CD4-positive, alpha-beta memory T cell (primary cell): ENCODE measurements at regions not wholly inside any gene's neighbourhood (a gene's known extent, or its start where the extent isn't known, plus 50 kb on each side); places are given as distances from the start of the nearest gene placed in this dataset.

Experiments
- CTCF ChIA-PET: fragments of 350-600 bp; sonication (Branson Sonifier 250); formaldehyde crosslinking; loops from one replicate; lab custom pipeline; 2021; ENCODE audit warnings: inconsistent platforms; ENCODE audit not compliant: partially characterized antibody; lab: Charles Lee
- POLR2A ChIA-PET: fragments of 350-600 bp; sonication (Branson Sonifier 250); formaldehyde crosslinking; loops from one replicate; lab custom pipeline; 2021; ENCODE audit not compliant: partially characterized antibody; lab: Charles Lee
- DNase-seq, 5 donors: peaks; one replicate each; pipeline versions ENCODE4 v3.0.0 to v3.0.0-alpha.2; 2020 to 2022; ENCODE audit warnings: mixed read lengths in 1 of 5
- H3K27ac ChIP-seq: one replicate; pipeline ENCODE4 v1.7.0; 2013; ENCODE audit warnings: low read depth, low read length
- H3K27me3 ChIP-seq: 2 replicates; pipeline ENCODE4 v1.7.0; 2013; ENCODE audit warnings: mild to moderate bottlenecking, low read length, moderate library complexity; ENCODE audit not compliant: insufficient read depth
- H3K36me3 ChIP-seq: 2 replicates; pipeline ENCODE4 v1.7.0; 2013; ENCODE audit warnings: mild to moderate bottlenecking, low read length, moderate library complexity; ENCODE audit not compliant: insufficient read depth
- H3K4me1 ChIP-seq: 2 replicates; pipeline ENCODE4 v1.7.0; 2013; ENCODE audit warnings: mild to moderate bottlenecking, low read length, moderate library complexity; ENCODE audit not compliant: insufficient read depth
- H3K4me3 ChIP-seq, 2 donors: one replicate each; pipeline ENCODE4 v1.7.0; 2013; ENCODE audit warnings: low read length in 2 of 2, mild to moderate bottlenecking in 1 of 2
- H3K9me3 ChIP-seq, 2 donors: one replicate each; pipeline ENCODE4 v1.7.0; 2013; ENCODE audit warnings: low read length in 2 of 2, control low read depth in 1 of 2; ENCODE audit not compliant: control insufficient read depth in 1 of 2
- H3K27ac Mint-ChIP-seq, 7 donors: one replicate each; pipeline ENCODE4 v1.8.0; 2020 to 2021; ENCODE audit warnings: mixed read lengths in 7 of 7, mild to moderate bottlenecking in 6 of 7, inconsistent platforms in 3 of 7, moderate library complexity in 3 of 7
- H3K27me3 Mint-ChIP-seq, 2 donors: one replicate each; pipeline ENCODE4 v1.8.0; 2020 to 2021; ENCODE audit warnings: mixed read lengths in 2 of 2
- H3K36me3 Mint-ChIP-seq, 2 donors: one replicate each; pipeline ENCODE4 v1.8.0; 2020 to 2021; ENCODE audit warnings: mixed read lengths in 2 of 2, inconsistent platforms in 1 of 2, mild to moderate bottlenecking in 1 of 2
- H3K4me1 Mint-ChIP-seq, 4 donors: one replicate each; pipeline ENCODE4 v1.8.0; 2020 to 2021; ENCODE audit warnings: mixed read lengths in 4 of 4, mild to moderate bottlenecking in 1 of 4
- H3K4me3 Mint-ChIP-seq, 8 donors: one replicate each; pipeline ENCODE4 v1.8.0; 2020 to 2021; ENCODE audit warnings: mixed read lengths in 8 of 8, mild to moderate bottlenecking in 7 of 8, moderate library complexity in 6 of 8, inconsistent platforms in 3 of 8
- H3K9me3 Mint-ChIP-seq, 8 donors: one replicate each; pipeline ENCODE4 v1.8.0; 2020 to 2021; ENCODE audit warnings: mixed read lengths in 8 of 8, mild to moderate bottlenecking in 5 of 8, inconsistent platforms in 3 of 8, moderate library complexity in 1 of 8
- intact Hi-C: fragments of 100-400 bp; cut with micrococcal nuclease; formaldehyde crosslinking; loops from one replicate; pipeline ENCODE4 v1.15.1; 2023

- H3K4me1 Mint-ChIP-seq: no peaks in the 10 kb centered on the region
- H3K4me1 ChIP-seq: no peaks in the 10 kb centered on the region
- H3K27ac ChIP-seq: no peak overlapping the region
- CTCF ChIA-PET: no interaction called here
- no peak for DNase-seq
- H3K36me3 ChIP-seq: no peaks in the 10 kb centered on the region
- intact Hi-C loops: no loop called here
- no peaks in the 10 kb centered on the region for H3K27me3 ChIP-seq
- H3K9me3 ChIP-seq: no peaks in the 10 kb centered on the region
- no peak overlapping the region for H3K4me3 Mint-ChIP-seq
- POLR2A ChIA-PET: no interaction called here
- H3K36me3 Mint-ChIP-seq: no peaks in the 10 kb centered on the region
- no peak overlapping the region for H3K4me3 ChIP-seq
- H3K27ac Mint-ChIP-seq: no peak overlapping the region
- H3K27me3 Mint-ChIP-seq: no peaks in the 10 kb centered on the region
- peaks cover 0 to 16% (median 12%) of the 10 kb centered on the region in 8 donors for H3K9me3 Mint-ChIP-seq
These were observed 338.1 kb downstream of the PRELID2 start for GRCh38 chr5:145497052-145497451.

GRCh38 chr5:145495741-145496140 lies 339.4 kb downstream of the PRELID2 start:
- Mint-ChIP-seq H3K36me3 (no peaks in the 10 kb centered on the region), H3K9me3 (peaks cover 0 to 15% (median 11%) of the 10 kb centered on the region in 8 donors), H3K27ac (no peak overlapping the region), H3K4me3 (no peak overlapping the region), H3K27me3 (no peaks in the 10 kb centered on the region), H3K4me1 (no peaks in the 10 kb centered on the region)
- H3K36me3 ChIP-seq: no peaks in the 10 kb centered on the region
- no peak overlapping the region for H3K4me3 ChIP-seq
- ChIA-PET POLR2A (interaction anchor here (0.7 kb wide), 1 partner anchor 9 kb away, joined by 3 read pairs; no protein-coding TSS in a partner anchor), CTCF (no interaction called here)
- no peaks in the 10 kb centered on the region for H3K9me3 ChIP-seq
- H3K27me3 ChIP-seq: no peaks in the 10 kb centered on the region
- no peak for DNase-seq
- no peak overlapping the region for H3K27ac ChIP-seq
- intact Hi-C loops: no loop called here
- no peaks in the 10 kb centered on the region for H3K4me1 ChIP-seq

DNA sequence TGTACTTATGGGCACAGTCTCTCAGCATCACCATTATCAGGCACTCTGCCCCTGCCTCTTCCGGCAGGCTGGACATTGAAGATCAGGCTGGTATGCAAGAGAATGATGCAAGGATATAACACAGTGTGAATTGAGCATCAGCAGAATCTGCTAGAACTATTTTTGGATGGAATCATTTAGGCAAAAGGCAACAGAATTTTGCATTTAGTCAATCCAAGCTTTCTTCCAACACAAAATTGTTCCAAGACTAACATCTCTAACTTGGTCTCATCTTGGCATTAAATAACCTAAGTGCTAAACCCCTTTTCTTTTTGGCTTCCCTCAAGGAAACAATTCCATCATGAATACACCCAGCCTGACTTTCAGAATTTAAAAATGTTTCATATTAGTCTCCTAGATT lies 339.9 kb downstream of the PRELID2 start:
- ChIA-PET CTCF (no interaction called here), POLR2A (no interaction called here)
- no peaks in the 10 kb centered on the region for H3K36me3 Mint-ChIP-seq
- DNase-seq: no peak
- intact Hi-C loops: no loop called here
- H3K27ac Mint-ChIP-seq: no peak overlapping the region
- no peaks in the 10 kb centered on the region for H3K4me1 ChIP-seq
- no peaks in the 10 kb centered on the region for H3K9me3 ChIP-seq
- peaks cover 0 to 15% (median 11%) of the 10 kb centered on the region in 8 donors for H3K9me3 Mint-ChIP-seq
- no peaks in the 10 kb centered on the region for H3K27me3 Mint-ChIP-seq
- no peak overlapping the region for H3K4me3 Mint-ChIP-seq
- no peaks in the 10 kb centered on the region for H3K36me3 ChIP-seq
- H3K27ac ChIP-seq: no peak overlapping the region
- H3K27me3 ChIP-seq: no peaks in the 10 kb centered on the region
- no peaks in the 10 kb centered on the region for H3K4me1 Mint-ChIP-seq
- no peak overlapping the region for H3K4me3 ChIP-seq

DNA sequence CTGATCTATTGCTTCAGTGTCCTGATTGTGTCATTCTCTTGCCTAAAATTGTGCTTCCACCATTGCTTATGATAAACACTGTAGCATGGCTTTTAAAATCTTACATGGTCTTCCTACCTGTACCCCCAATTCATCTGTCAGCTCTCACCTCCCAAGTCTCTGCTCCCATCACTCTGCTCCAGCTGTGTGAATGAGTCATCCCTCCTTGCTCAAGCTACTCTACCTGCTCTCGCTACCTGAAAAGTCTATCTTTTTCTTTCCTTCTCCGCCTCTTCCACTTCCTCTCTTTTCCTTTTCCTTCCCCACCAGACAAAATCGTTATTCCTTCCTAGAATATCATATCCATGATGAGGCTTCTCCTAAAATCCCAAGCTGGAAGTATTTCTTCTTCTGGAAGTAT lies 341.7 kb downstream of the PRELID2 start:
- Mint-ChIP-seq H3K4me3 (no peak overlapping the region), H3K27me3 (no peaks in the 10 kb centered on the region), H3K9me3 (peaks cover 0 to 18% (median 6%) of the 10 kb centered on the region in 8 donors), H3K36me3 (no peaks in the 10 kb centered on the region), H3K4me1 (no peaks in the 10 kb centered on the region), H3K27ac (no peak overlapping the region)
- no peak overlapping the region for H3K27ac ChIP-seq
- H3K9me3 ChIP-seq: no peaks in the 10 kb centered on the region
- no peaks in the 10 kb centered on the region for H3K36me3 ChIP-seq
- intact Hi-C loops: no loop called here
- H3K4me3 ChIP-seq: no peak overlapping the region
- H3K27me3 ChIP-seq: no peaks in the 10 kb centered on the region
- H3K4me1 ChIP-seq: no peaks in the 10 kb centered on the region
- DNase-seq: no peak
- POLR2A ChIA-PET: no interaction called here
- CTCF ChIA-PET: no interaction called here

- no peak overlapping the region for H3K4me3 ChIP-seq
- Mint-ChIP-seq H3K27me3 (no peaks in the 10 kb centered on the region), H3K4me1 (no peaks in the 10 kb centered on the region), H3K36me3 (no peaks in the 10 kb centered on the region), H3K27ac (no peak overlapping the region), H3K9me3 (peaks cover 0 to 12% (median 5%) of the 10 kb centered on the region in 8 donors), H3K4me3 (no peak overlapping the region)
- no peaks in the 10 kb centered on the region for H3K9me3 ChIP-seq
- no peaks in the 10 kb centered on the region for H3K27me3 ChIP-seq
- H3K27ac ChIP-seq: no peak overlapping the region
- ChIA-PET CTCF (no interaction called here), POLR2A (no interaction called here)
- DNase-seq: no peak
- no peaks in the 10 kb centered on the region for H3K4me1 ChIP-seq
- no peaks in the 10 kb centered on the region for H3K36me3 ChIP-seq
- intact Hi-C loops: no loop called here
These were observed 345.6 kb downstream of the PRELID2 start for GRCh38 chr5:145489516-145489915.

DNA sequence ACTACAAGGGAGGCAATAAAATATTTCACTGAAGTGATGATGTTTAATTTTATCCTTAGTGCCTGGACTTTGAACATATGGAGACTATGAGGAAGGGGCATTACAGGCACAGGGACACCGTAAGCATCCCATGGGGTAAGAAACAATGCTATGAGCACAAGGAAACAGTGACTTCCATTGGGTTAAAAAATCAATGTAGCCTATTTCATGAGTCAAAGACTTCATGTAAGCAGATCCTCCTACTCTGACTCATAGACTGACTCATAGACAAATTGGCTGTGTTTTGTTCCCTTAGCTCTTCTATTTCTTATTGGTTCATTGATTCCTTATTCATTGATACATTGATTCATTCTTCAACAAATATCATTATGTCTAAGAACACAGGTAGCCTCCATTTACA lies 351.0 kb downstream of the PRELID2 start:
- intact Hi-C loops: no loop called here
- POLR2A ChIA-PET: no interaction called here
- no peaks in the 10 kb centered on the region for H3K27me3 ChIP-seq
- no peaks in the 10 kb centered on the region for H3K36me3 ChIP-seq
- H3K27ac Mint-ChIP-seq: no peak overlapping the region
- CTCF ChIA-PET: no interaction called here
- no peak overlapping the region for H3K27ac ChIP-seq
- no peaks in the 10 kb centered on the region for H3K4me1 ChIP-seq
- no peak overlapping the region for H3K4me3 Mint-ChIP-seq
- H3K9me3 ChIP-seq: no peaks in the 10 kb centered on the region
- no peak for DNase-seq
- H3K36me3 Mint-ChIP-seq: no peaks in the 10 kb centered on the region
- no peaks in the 10 kb centered on the region for H3K4me1 Mint-ChIP-seq
- H3K4me3 ChIP-seq: no peak overlapping the region
- no peaks in the 10 kb centered on the region for H3K27me3 Mint-ChIP-seq
- H3K9me3 Mint-ChIP-seq: peaks cover 0 to 6% (median 2%) of the 10 kb centered on the region in 8 donors

GRCh38 chr5:145483212-145483611 lies 351.9 kb downstream of the PRELID2 start:
- no peaks in the 10 kb centered on the region for H3K27me3 ChIP-seq
- intact Hi-C loops: no loop called here
- no peak overlapping the region for H3K4me3 ChIP-seq
- ChIA-PET POLR2A (no interaction called here), CTCF (no interaction called here)
- no peaks in the 10 kb centered on the region for H3K27me3 Mint-ChIP-seq
- H3K36me3 ChIP-seq: no peaks in the 10 kb centered on the region
- no peak overlapping the region for H3K4me3 Mint-ChIP-seq
- peaks cover 0 to 6% (median 4%) of the 10 kb centered on the region in 8 donors for H3K9me3 Mint-ChIP-seq
- DNase-seq: no peak
- no peaks in the 10 kb centered on the region for H3K9me3 ChIP-seq
- no peak overlapping the region for H3K27ac Mint-ChIP-seq
- no peaks in the 10 kb centered on the region for H3K4me1 ChIP-seq
- H3K36me3 Mint-ChIP-seq: no peaks in the 10 kb centered on the region
- H3K27ac ChIP-seq: no peak overlapping the region
- no peaks in the 10 kb centered on the region for H3K4me1 Mint-ChIP-seq

DNA sequence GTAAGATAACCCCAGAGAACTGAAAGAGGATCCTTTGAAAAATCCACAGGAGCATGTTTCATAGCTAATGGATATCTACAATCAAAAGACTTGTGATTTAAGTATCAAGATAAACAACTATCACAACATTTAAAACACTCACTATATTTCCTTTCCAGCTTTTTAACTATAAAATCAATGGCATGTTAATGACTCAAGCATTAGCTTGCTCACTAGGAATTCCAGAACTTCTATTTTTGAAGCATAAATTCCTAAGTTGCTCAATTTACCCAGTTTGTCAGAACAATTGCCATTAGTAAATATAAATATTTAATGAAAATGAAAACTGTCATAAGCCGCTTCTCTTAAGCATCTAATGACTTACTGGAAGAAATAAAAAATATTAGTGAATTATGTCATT lies 355.3 kb downstream of the PRELID2 start:
- H3K27me3 ChIP-seq: no peaks in the 10 kb centered on the region
- Mint-ChIP-seq H3K27me3 (no peaks in the 10 kb centered on the region), H3K9me3 (peaks cover 0 to 10% (median 3%) of the 10 kb centered on the region in 8 donors), H3K27ac (no peak overlapping the region), H3K36me3 (no peaks in the 10 kb centered on the region), H3K4me3 (no peak overlapping the region), H3K4me1 (no peaks in the 10 kb centered on the region)
- ChIA-PET POLR2A (no interaction called here), CTCF (no interaction called here)
- H3K4me3 ChIP-seq: no peak overlapping the region
- no peaks in the 10 kb centered on the region for H3K4me1 ChIP-seq
- no peak overlapping the region for H3K27ac ChIP-seq
- H3K36me3 ChIP-seq: no peaks in the 10 kb centered on the region
- no peak for DNase-seq
- no peaks in the 10 kb centered on the region for H3K9me3 ChIP-seq
- intact Hi-C loops: no loop called here
